ENCODE measurements at regions not wholly inside any gene's neighbourhood (a gene's known extent, or its start where the extent isn't known, plus 50 kb on each side); places are given as distances from the start of the nearest gene placed in this dataset.

- H3K36me3 ChIP-seq = no peaks in the 10 kb centered on the region
- no peak for ATAC-seq
- no peaks in the 10 kb centered on the region for H3K27me3 ChIP-seq
- no peak overlapping the region for H3K4me3 ChIP-seq
- 45 to 59% (median 51%) methylated on average over 4 of the region's 4 CpGs for WGBS, 4 donors
- no peaks in the 10 kb centered on the region for H3K4me1 ChIP-seq
- peaks cover 0 to 17% (median 2%) of the 10 kb centered on the region in 12 donors for H3K9me3 ChIP-seq
- no peak for DNase-seq
- no peak overlapping the region for H3K27ac ChIP-seq
- no peak for TF ChIP-seq CTCF (IDR thresholded peaks at IDR 0.05)
- no peak for TF ChIP-seq POLR2A (IDR thresholded peaks at IDR 0.05)
- intact Hi-C loops (cut with DNase I) = no loop called here
Observed at GRCh38 chr17:54259476-54259875, 436.7 kb downstream of the KIF2B start.

GRCh38 chr17:54261465-54261864, 438.7 kb downstream of the KIF2B start:
- ATAC-seq (no peak), DNase-seq (no peak)
- Histone ChIP-seq H3K4me1 (no peaks in the 10 kb centered on the region), H3K27me3 (no peaks in the 10 kb centered on the region), H3K27ac (no peak overlapping the region), H3K36me3 (no peaks in the 10 kb centered on the region), H3K4me3 (no peak overlapping the region), H3K9me3 (peaks cover 0 to 28% (median 7%) of the 10 kb centered on the region in 12 donors)
- intact Hi-C loops (cut with DNase I) = no loop called here
- TF ChIP-seq POLR2A (IDR thresholded peaks at IDR 0.05) = no peak
- no peak for TF ChIP-seq CTCF (IDR thresholded peaks at IDR 0.05)
- WGBS, 4 donors = 69 to 83% (median 78%) methylated on average over 2 of the region's 2 CpGs

- intact Hi-C loops (cut with DNase I) = no loop called here
- 63 to 77% (median 72%) methylated on average over 2 of the region's 2 CpGs for WGBS, 4 donors
- no peak for ATAC-seq
Observed at GRCh38 chr17:54269881-54270280, 447.2 kb downstream of the KIF2B start.

GRCh38 chr17:54270499-54270898, 447.8 kb downstream of the KIF2B start:
- no peaks in the 10 kb centered on the region for H3K4me1 ChIP-seq
- TF ChIP-seq POLR2A (IDR thresholded peaks at IDR 0.05) (no peak), CTCF (IDR thresholded peaks at IDR 0.05) (no peak)
- no peak overlapping the region for H3K27ac ChIP-seq
- H3K4me3 ChIP-seq = no peak overlapping the region
- H3K9me3 ChIP-seq = peaks cover 0 to 7% (median 0%) of the 10 kb centered on the region in 12 donors
- no peaks in the 10 kb centered on the region for H3K36me3 ChIP-seq
- DNase-seq = no peak
- WGBS, 4 donors = 76 to 85% (median 84%) methylated on average over 2 of the region's 2 CpGs
- no peaks in the 10 kb centered on the region for H3K27me3 ChIP-seq
- intact Hi-C loops (cut with DNase I) = no loop called here
- no peak for ATAC-seq

More at GRCh38 chr17:54269881-54270280, 447.2 kb downstream of the KIF2B start:
- no peaks in the 10 kb centered on the region for H3K27me3 ChIP-seq
- no peaks in the 10 kb centered on the region for H3K36me3 ChIP-seq
- no peaks in the 10 kb centered on the region for H3K4me1 ChIP-seq
- no peak overlapping the region for H3K4me3 ChIP-seq
- no peak for DNase-seq
- no peak for TF ChIP-seq POLR2A (IDR thresholded peaks at IDR 0.05)
- no peak for TF ChIP-seq CTCF (IDR thresholded peaks at IDR 0.05)
- H3K9me3 ChIP-seq = peaks cover 0 to 9% (median 2%) of the 10 kb centered on the region in 12 donors
- H3K27ac ChIP-seq = no peak overlapping the region

Data from heart left ventricle (tissue), 16 donors.